H1 (cell line): ENCODE measurements at regions not wholly inside any gene's neighbourhood (a gene's known extent, or its start where the extent isn't known, plus 50 kb on each side); places are given as distances from the start of the nearest gene placed in this dataset.

Source experiments
- CHD7 ChIP-seq: fragments of 300-600 bp; sonication (generic); IDR thresholded peaks from 2 replicates; pipeline ENCODE4 v1.7.1; 2012; ENCODE audit warnings: low read length, moderate library complexity, mild to moderate bottlenecking, inconsistent platforms; ENCODE audit not compliant: insufficient replicate concordance

GRCh38 chr9:16262477-16263261 lies 607.8 kb downstream of the BNC2 start (continued):
- no peak for TF ChIP-seq CHD7
